B cell (primary cell): ENCODE measurements at regions not wholly inside any gene's neighbourhood (a gene's known extent, or its start where the extent isn't known, plus 50 kb on each side); places are given as distances from the start of the nearest gene placed in this dataset.

Experiments used
- EZH2 ChIP-seq: IDR thresholded peaks from 2 replicates; pipeline ENCODE4 v1.6.1; 2012; ENCODE audit warnings: borderline replicate concordance, low read depth, mild to moderate bottlenecking, moderate library complexity, low read length; ENCODE audit not compliant: insufficient read depth, poor library complexity, severe bottlenecking
- TF ChIP-seq, protein P1 (sequence below): fragments of 200-600 bp; IDR thresholded peaks from one replicate; pipeline ENCODE4 v1.8.0; 2022; ENCODE audit warnings: antibody characterized with exemption, mild to moderate bottlenecking

DNA sequence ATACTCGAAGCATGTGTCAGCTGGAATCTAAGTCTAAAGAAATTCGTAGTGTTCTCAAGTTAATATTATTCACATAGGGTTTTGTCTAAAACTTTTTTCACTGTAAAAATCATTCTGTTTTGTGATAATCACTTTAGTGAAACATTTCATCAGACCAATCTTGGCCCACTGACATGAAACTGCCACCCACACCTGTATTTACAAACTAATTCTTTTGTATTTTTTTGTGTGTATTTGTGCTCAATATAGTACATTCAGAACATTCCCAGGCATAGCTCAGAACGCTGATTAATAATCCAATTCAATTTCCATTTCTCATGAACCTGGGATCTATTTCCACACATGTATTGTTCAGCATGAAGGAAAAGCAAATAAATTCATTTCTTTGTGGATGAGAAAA is 191.7 kb downstream of the RASSF9 start:
- TF ChIP-seq, protein P1, sequence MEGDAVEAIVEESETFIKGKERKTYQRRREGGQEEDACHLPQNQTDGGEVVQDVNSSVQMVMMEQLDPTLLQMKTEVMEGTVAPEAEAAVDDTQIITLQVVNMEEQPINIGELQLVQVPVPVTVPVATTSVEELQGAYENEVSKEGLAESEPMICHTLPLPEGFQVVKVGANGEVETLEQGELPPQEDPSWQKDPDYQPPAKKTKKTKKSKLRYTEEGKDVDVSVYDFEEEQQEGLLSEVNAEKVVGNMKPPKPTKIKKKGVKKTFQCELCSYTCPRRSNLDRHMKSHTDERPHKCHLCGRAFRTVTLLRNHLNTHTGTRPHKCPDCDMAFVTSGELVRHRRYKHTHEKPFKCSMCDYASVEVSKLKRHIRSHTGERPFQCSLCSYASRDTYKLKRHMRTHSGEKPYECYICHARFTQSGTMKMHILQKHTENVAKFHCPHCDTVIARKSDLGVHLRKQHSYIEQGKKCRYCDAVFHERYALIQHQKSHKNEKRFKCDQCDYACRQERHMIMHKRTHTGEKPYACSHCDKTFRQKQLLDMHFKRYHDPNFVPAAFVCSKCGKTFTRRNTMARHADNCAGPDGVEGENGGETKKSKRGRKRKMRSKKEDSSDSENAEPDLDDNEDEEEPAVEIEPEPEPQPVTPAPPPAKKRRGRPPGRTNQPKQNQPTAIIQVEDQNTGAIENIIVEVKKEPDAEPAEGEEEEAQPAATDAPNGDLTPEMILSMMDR = no peak
- no peak for TF ChIP-seq EZH2
